GM18907 (cell line): ENCODE measurements at regions not wholly inside any gene's neighbourhood (a gene's known extent, or its start where the extent isn't known, plus 50 kb on each side); places are given as distances from the start of the nearest gene placed in this dataset.

Experiments used
- ATAC-seq: cut with Tn5 transposase; IDR thresholded peaks from one replicate; pipeline ENCODE4 v1.9.1; 2021; ENCODE audit warnings: mild to moderate bottlenecking, moderate library complexity; ENCODE audit not compliant: unreplicated experiment

DNA sequence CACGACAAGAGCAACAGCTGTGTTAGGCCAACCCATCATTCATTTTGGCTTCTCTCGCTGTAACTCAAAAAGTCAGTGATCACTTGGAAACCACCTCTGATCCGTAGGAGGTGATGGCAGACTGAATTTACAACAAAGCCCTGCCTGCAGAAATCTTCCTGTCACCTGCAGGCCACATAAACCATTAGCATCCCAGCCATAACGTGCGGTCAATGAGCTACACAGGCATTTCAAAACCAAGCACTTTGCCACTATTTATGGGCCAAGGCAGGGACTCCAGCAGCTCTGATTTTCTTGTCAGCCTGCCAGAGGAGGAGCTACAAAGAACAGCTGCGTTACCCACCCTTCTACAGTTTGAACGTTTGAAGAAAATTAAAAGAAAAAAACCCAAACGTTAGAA, 228.1 kb upstream of the PPARGC1A start:
- no peak for ATAC-seq

GRCh38 chr4:24116107-24116506, 226.3 kb upstream of the PPARGC1A start:
- no peak for ATAC-seq

DNA sequence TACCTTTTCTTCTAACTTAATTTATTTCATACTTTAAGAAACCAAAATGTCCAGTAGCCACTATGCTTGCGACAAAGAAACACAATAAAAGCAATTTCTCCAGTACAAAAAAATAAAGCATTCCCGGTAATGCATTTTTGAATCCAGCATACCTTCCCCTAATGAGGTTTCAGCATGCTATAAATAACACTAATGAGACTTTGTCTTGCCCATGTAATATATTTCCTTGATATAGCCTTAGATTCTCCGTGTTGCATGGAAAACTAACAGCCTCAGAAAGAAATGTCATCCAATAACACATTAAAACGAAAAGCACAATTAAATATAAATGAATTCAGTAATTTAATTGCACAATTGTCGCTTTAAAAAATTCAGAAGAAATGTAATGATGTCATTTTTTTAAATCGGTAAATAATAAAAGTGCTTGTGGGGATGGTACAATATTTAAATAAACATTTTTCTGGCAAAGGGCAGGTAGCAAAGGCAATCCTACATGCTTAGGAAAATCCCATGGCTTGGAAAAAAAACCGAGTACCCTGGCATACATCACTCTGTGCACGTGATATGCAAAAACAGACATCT, 225.2 kb upstream of the PPARGC1A start:
- no peak for ATAC-seq

DNA sequence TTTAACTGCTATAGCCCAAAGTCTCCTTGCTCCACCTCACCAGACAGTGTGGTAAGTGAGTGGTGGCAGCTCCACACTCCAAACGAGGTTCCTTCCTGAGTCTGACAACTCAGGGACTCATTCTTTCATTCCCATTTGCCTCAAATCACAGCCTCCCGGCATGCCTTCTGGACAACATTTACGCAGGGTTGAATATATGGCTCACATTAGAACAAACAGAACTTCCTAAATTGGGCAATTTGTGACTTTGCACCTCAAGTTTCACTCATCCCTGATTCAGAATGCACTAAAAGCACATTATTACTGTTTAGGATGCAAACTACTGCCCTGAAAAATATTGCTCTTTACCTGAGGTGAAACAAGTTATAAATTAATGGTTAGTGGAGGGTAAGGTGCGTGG, 224.6 kb upstream of the PPARGC1A start:
- no peak for ATAC-seq

GRCh38 chr4:24112466-24112865, 222.6 kb upstream of the PPARGC1A start:
- no peak for ATAC-seq

DNA sequence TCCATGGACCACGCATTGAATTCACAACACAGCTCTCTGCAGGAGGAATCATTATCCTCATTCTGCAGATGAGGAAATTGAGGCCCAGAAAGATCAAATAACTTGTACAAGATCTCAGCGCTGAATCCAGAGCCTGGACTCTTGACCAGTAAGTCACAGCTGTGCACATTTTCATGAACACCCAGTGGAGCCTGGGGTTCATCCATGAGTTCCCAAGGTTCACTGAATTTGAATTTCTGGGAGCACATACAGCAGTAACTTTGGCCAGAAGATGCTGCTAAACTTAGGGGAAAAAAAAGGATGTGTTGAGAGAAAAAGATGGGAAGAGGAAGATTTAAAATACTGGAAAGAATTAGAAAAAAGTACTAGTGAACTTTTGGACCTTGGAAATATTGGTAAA, 218.7 kb upstream of the PPARGC1A start:
- ATAC-seq: no peak

DNA sequence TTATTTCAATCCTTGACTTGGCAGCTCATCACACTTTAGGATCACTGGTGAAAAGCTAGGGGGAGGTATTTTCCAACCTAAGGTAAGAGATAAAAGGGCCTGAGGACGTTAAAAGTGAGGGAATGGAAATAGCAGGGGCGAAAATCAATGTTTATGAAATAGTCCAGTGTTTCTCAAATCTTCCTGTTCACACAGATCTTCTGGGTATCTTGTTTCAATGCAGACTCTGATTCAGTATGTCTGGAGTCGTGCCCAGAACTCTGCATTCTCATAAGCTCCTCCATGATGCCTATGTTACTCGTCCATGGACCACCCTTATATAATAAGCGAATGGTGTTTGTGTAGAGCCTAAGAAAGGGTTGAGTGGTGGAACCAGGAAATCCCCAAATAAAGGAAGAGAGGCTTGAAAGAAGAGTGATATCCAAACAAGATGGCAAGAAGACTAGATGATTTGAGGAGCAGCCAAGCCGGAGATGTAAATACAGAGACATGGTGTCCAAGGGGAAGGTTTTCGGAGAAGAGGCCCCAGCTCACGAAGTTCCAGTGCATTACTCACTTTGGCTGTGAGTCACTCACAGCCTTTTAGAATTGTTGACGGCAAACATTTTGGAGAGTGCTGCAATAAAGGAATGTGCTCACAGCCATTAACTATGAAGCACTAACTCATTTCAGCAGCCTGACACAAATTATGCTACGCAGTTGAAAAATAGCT, 215.6 kb upstream of the PPARGC1A start:
- ATAC-seq: no peak

GRCh38 chr4:24104158-24104565, 214.3 kb upstream of the PPARGC1A start:
- no peak for ATAC-seq

DNA sequence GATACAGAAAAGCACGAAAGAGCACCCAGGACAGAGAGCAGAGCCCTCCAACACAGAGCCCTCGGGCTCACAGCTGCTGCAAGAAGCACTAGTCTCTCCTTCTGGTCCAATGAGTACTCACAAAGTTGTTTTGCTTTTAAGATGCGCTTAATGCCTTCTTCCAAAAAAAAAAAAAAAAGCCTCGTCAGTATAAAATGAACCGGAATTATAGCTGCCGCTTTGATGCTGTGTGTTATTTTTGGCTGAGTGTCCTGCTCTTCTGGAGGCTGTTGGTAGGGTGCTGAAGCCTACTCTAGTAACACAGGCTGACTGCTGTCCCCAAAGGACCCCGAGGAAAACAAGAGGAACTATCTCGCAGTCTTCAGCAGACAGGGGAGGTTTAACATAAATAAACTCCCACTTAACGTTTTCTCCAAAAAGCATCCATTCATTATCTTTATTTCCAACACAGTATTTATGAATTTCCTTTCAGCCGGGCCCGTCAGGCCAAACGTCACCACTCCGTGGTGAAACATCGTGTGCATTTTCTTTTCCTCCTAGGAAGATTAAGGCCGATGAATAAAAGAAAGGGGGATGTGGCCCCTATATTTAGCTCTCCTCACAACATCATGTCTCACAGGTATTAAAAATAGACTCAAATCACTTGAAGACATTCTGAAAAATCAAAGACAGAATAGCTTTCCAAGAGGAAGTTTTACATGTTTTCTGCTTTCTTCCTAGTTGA, 213.7 kb upstream of the PPARGC1A start:
- no peak for ATAC-seq

DNA sequence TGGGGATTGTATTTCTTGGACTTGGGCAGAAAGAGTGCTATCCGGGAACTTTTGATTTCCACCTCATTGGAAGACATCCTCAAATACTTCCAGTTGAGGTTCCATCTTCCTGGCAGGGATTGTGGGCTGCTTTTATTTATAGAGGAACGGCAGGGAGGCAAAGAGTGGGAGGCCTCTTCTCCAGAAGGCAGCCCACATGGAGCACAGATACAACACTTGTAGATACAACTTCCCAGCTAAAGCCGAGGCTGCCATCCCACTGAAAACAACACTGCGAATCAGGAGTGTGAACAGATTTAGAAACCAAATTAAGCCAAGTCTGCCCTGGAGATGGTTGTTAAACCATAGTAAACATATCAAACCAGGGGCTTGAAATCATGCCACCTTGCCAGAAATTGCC, 212.8 kb upstream of the PPARGC1A start:
- ATAC-seq: no peak

- ATAC-seq: no peak
Measured at GRCh38 chr4:24096603-24097002, 206.8 kb upstream of the PPARGC1A start.

- no peak for ATAC-seq
Measured at GRCh38 chr4:24094726-24095125, 204.9 kb upstream of the PPARGC1A start.

DNA sequence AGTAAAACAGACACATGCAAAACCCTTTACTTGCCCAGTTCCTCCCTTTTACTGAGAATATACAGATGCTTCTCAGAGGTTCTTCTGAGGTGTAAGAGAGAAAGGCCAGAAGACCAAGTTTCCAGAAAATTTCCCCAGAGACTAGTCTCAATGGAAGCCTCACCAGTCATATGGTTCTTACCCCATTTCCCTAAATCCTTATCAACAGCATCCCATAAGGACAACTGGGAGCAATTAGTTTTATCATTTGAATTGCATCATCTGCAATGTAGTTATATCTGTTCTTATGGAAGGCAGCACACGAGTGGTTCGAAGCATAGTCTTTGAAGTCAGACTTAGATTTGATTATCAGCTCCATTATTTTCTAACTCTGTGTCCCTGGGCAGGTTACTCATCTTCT, 203.6 kb upstream of the PPARGC1A start:
- no peak for ATAC-seq

GRCh38 chr4:24091639-24092233, 201.9 kb upstream of the PPARGC1A start:
- no peak for ATAC-seq

DNA sequence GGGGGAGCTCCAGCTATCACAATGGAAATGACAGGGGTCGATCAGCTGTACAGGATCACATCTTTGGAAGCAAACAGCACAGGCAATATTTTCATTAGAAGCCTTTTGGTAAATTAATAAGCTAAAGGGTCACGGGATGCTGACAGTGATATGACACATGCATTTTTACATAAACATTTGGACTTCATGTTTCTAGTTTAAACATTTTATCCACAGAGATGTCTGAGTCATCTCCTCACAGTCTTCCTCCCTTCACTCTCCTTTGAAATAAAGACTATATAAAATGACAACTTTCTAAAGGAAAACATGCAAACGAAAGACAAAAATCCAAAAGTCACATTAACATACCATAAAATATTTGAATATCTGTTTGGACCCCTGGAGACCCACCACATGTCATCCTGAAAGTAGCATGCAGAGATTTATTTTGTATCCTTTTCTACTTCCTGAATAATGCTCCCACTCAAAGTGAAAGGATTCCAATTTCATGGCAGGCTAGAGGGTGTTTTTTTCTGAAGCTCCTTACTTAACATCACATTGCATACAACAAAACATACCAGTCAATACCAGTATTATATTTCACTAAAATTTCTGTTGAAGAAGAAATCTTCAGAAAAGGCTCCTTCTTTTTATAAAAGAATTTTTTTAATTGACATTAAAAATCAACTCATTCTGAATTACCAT, 200.1 kb upstream of the PPARGC1A start:
- ATAC-seq: no peak

- no peak for ATAC-seq
Measured at GRCh38 chr4:24080871-24081270, 191.0 kb upstream of the PPARGC1A start.

GRCh38 chr4:24078347-24078962, 188.6 kb upstream of the PPARGC1A start:
- ATAC-seq: no peak

- ATAC-seq: no peak
Measured at GRCh38 chr4:24076811-24077210, 187.0 kb upstream of the PPARGC1A start.

DNA sequence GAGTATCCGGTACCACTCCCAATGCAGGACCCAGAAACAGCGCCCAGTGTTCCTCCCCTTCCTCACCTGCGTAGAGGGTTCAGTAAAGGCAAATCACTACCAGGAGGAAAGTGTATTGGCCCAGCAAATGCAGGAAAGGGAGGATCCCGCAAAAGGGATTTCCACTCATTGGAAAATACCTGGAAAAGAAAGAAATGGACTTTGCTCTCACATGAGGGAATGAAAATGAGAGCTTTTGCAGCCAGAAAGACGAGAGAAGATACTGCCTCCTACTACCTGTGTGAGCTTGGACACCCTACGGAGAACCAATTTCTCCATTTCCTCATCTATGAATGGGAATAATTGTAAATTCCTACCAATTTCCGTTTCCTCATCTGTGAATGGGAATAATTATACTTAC, 184.1 kb upstream of the PPARGC1A start:
- no peak for ATAC-seq

DNA sequence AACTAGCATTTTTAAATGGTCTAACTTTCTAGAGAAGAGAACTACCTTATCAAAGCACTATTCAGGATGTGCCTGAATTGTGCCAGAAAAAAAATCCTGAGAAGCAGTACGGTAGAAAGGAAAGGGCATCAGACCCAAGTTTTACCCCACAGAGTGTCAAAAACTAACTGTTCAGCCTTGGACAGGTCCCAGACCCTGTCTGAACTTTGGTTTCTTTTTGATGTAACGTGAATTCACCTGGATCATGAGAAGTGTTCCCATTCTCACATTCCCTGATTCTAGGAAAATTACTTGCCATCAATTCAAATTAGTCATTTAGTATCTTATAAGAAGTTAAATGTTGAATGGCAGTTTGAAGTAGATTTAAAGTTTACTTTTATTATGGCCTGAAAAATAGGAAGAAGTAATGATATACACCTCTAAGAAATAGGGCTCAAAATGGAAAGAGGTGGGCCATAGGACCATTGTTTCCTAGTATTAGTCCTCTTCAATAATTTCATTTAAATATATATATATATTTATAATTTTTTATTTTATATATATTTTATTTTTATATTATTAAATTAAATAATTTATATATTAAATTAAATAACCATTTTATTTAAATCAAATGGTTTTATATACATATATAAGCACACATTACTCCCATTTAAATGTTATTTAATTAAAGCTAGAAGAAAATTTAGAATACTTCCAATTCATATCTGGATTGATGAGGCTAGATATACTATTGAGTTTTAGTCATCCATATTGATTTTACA, 181.9 kb upstream of the PPARGC1A start:
- ATAC-seq: no peak
